ENCODE measurements at regions not wholly inside any gene's neighbourhood (a gene's known extent, or its start where the extent isn't known, plus 50 kb on each side); places are given as distances from the start of the nearest gene placed in this dataset.

DNA sequence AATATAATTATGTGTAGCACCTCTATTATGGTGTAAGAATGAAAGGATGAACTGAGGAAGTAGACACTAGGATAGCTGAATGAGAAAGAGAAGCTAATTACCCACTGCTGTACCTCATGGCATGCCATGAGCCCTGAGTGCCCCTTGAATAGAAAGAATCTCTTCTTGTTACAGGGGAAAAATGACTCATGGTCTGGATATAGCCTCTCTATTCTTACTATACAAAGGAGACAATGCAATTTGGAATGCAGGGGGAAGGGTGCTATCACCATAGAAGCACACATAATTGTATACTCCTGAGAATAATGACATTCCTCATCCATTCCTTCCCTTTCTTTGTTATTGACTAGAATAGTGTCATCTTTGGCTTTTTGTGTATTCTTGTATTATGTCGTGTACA is 385.2 kb downstream of the CDH7 start:
- no peaks in the 10 kb centered on the region for H3K4me1 ChIP-seq (ENCODE audit: insufficient read depth, low read length)
- intact Hi-C loops (cut with DNase I, micrococcal nuclease), result no loop called here
- no peak for TF ChIP-seq CTCF (IDR thresholded peaks at IDR 0.05)
- ATAC-seq (ENCODE audit: poor library complexity) (no peak), DNase-seq (no peak)
- ChIA-PET CTCF (no interaction called here), POLR2A (no interaction called here)
- H3K36me3 ChIP-seq (ENCODE audit: insufficient read depth, low read length), result no peaks in the 10 kb centered on the region
- Mint-ChIP-seq H3K36me3 (ENCODE audit: low read depth) (no peaks in the 10 kb centered on the region), H3K4me1 (ENCODE audit: low read depth) (no peaks in the 10 kb centered on the region), H3K27me3 (no peaks in the 10 kb centered on the region), H3K27ac (no peak overlapping the region), H3K9me3 (peaks cover 3% of the 10 kb centered on the region), H3K4me3 (no peak overlapping the region)
- no peak overlapping the region for H3K4me3 ChIP-seq (ENCODE audit: low read length)
- no peak overlapping the region for H3K27ac ChIP-seq (ENCODE audit: low read depth in 1 of 2, low read length in 2 of 2)
- no peaks in the 10 kb centered on the region for H3K9me3 ChIP-seq (ENCODE audit: control insufficient read depth in 1 of 2, insufficient read depth in 1 of 2, low read length in 2 of 2)
- H3K27me3 ChIP-seq (ENCODE audit: control insufficient read depth in 1 of 2, insufficient read depth in 2 of 2, low read length in 2 of 2), result no peaks in the 10 kb centered on the region

DNA sequence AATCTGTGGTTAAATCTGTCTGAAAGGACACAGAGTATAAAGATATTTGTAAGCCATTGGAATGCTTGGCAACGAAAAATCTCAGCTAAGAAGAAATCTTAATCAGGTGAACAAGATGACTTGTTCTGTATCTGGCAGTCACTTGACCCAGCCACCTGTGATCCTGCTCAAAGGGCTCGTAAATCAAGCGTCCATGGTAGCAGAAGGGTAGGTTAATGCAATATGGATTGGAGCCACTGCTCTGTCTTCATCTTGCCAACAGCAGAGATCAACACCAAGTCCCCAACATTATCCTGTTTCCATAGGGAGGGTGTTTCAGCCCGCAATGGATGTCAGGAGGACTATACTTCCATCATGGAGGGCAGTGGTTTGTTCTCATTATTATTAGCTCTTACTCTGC is 378.4 kb downstream of the CDH7 start:
- H3K27ac Mint-ChIP-seq, result no peak overlapping the region
- no peak overlapping the region for H3K4me3 Mint-ChIP-seq

DNA sequence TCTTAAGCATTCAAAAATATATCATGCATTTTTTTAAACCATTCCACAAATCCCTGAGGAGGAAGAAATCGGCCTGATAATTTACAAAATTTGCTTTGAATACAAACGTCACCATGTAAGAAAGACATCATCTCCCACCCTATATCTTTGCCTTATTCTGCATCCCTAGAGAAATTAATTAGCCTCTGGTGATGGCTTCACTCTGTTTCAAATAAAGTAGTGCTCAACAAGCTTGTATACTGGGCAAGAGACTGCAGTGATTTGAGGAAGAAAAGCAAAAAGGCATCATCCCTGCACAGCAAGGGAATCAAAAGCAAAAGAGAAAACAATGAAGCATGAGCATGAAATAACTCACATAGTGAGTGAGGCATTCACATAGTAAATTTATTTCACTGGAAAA is 375.5 kb downstream of the CDH7 start:
- Histone ChIP-seq H3K4me3 (ENCODE audit: low read length) (no peak overlapping the region), H3K4me1 (ENCODE audit: insufficient read depth, low read length) (no peaks in the 10 kb centered on the region), H3K27me3 (ENCODE audit: control insufficient read depth in 1 of 2, insufficient read depth in 2 of 2, low read length in 2 of 2) (no peaks in the 10 kb centered on the region), H3K9me3 (ENCODE audit: control insufficient read depth in 1 of 2, insufficient read depth in 1 of 2, low read length in 2 of 2) (peaks cover 0 to 3% of the 10 kb centered on the region in 2 experiments), H3K36me3 (ENCODE audit: insufficient read depth, low read length) (no peaks in the 10 kb centered on the region), H3K27ac (ENCODE audit: low read depth in 1 of 2, low read length in 2 of 2) (no peak overlapping the region)
- no peak for DNase-seq
- ChIA-PET POLR2A (no interaction called here), CTCF (no interaction called here)
- no peak for ATAC-seq (ENCODE audit: poor library complexity)
- TF ChIP-seq CTCF (IDR thresholded peaks at IDR 0.05), result no peak
- H3K27ac Mint-ChIP-seq, result no peak overlapping the region
- H3K27me3 Mint-ChIP-seq, result no peaks in the 10 kb centered on the region
- intact Hi-C loops (cut with DNase I, micrococcal nuclease), result loop anchor here in 1 of 2 experiments (10.0 kb wide), 1 partner anchor 61 kb away; no protein-coding TSS in a partner anchor
- peaks cover 5% of the 10 kb centered on the region for H3K9me3 Mint-ChIP-seq
- no peaks in the 10 kb centered on the region for H3K4me1 Mint-ChIP-seq (ENCODE audit: low read depth)
- H3K4me3 Mint-ChIP-seq, result no peak overlapping the region
- no peaks in the 10 kb centered on the region for H3K36me3 Mint-ChIP-seq (ENCODE audit: low read depth)

More for the DNA sequence above, 378.4 kb downstream of the CDH7 start:
- intact Hi-C loops (cut with DNase I, micrococcal nuclease), result loop anchor here in 1 of 2 experiments (10.0 kb wide), 1 partner anchor 64 kb away; no protein-coding TSS in a partner anchor
- ChIA-PET CTCF (no interaction called here), POLR2A (no interaction called here)
- H3K36me3 ChIP-seq (ENCODE audit: insufficient read depth, low read length), result no peaks in the 10 kb centered on the region
- ATAC-seq (ENCODE audit: poor library complexity) (no peak), DNase-seq (no peak)
- H3K9me3 Mint-ChIP-seq, result peaks cover 8% of the 10 kb centered on the region
- no peak for TF ChIP-seq CTCF (IDR thresholded peaks at IDR 0.05)
- H3K36me3 Mint-ChIP-seq (ENCODE audit: low read depth), result no peaks in the 10 kb centered on the region
- peaks cover 0 to 3% of the 10 kb centered on the region in 2 experiments for H3K9me3 ChIP-seq (ENCODE audit: control insufficient read depth in 1 of 2, insufficient read depth in 1 of 2, low read length in 2 of 2)
- H3K4me1 Mint-ChIP-seq (ENCODE audit: low read depth), result no peaks in the 10 kb centered on the region
- no peak overlapping the region for H3K4me3 ChIP-seq (ENCODE audit: low read length)
- no peaks in the 10 kb centered on the region for H3K27me3 ChIP-seq (ENCODE audit: control insufficient read depth in 1 of 2, insufficient read depth in 2 of 2, low read length in 2 of 2)
- H3K4me1 ChIP-seq (ENCODE audit: insufficient read depth, low read length), result no peaks in the 10 kb centered on the region
- no peak overlapping the region for H3K27ac ChIP-seq (ENCODE audit: low read depth in 1 of 2, low read length in 2 of 2)
- H3K27me3 Mint-ChIP-seq, result no peaks in the 10 kb centered on the region
